ENCODE measurements at regions not wholly inside any gene's neighbourhood (a gene's known extent, or its start where the extent isn't known, plus 50 kb on each side); places are given as distances from the start of the nearest gene placed in this dataset.
"Not testable (repeated sequence)": the region's sequence is repeated elsewhere in the genome, so short reads cannot be mapped to it uniquely, and the experiment has no call there.

GRCh38 chr10:64170791-64171190 lies 649.6 kb downstream of the REEP3 start:
- no peak overlapping the region for H3K4me3 Mint-ChIP-seq
- peaks cover 0 to 9% of the 10 kb centered on the region in 2 donors for H3K9me3 Mint-ChIP-seq
- no peaks in the 10 kb centered on the region for H3K36me3 Mint-ChIP-seq (ENCODE audit: insufficient read depth in 2 of 2)
- no peak for DNase-seq
- no peak overlapping the region for H3K27ac Mint-ChIP-seq
- H3K27me3 Mint-ChIP-seq (ENCODE audit: low read depth), result no peaks in the 10 kb centered on the region
- ATAC-seq (replicated peaks in 1 of 2), result no peak
- H3K4me1 Mint-ChIP-seq (ENCODE audit: low read depth), result no peaks in the 10 kb centered on the region

DNA sequence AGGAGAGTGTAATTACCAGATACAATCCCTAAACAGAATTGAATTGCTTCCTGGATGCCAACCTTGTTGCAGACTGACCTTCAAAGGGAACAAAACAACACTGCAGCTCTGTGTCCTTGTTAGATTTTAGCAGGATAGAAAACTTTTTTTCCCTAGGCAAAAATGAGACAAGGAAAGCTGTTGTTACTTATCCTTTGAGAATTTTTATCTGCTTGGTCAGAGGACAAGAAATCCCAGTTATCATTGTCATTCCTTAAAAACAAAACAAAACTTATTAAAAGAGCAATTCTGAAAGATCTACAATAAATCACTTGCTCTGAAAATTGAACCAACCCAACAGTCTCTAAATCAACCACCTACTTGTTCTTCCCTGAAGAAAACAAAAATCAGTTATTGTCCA lies 652.6 kb downstream of the REEP3 start:
- Mint-ChIP-seq H3K27ac (no peak overlapping the region), H3K27me3 (ENCODE audit: low read depth) (no peaks in the 10 kb centered on the region), H3K36me3 (ENCODE audit: insufficient read depth in 2 of 2) (no peaks in the 10 kb centered on the region), H3K9me3 (peaks cover 0 to 5% of the 10 kb centered on the region in 2 donors), H3K4me3 (no peak overlapping the region), H3K4me1 (ENCODE audit: low read depth) (no peaks in the 10 kb centered on the region)
- no peak for ATAC-seq (replicated peaks in 1 of 2)
- DNase-seq, result no peak

DNA sequence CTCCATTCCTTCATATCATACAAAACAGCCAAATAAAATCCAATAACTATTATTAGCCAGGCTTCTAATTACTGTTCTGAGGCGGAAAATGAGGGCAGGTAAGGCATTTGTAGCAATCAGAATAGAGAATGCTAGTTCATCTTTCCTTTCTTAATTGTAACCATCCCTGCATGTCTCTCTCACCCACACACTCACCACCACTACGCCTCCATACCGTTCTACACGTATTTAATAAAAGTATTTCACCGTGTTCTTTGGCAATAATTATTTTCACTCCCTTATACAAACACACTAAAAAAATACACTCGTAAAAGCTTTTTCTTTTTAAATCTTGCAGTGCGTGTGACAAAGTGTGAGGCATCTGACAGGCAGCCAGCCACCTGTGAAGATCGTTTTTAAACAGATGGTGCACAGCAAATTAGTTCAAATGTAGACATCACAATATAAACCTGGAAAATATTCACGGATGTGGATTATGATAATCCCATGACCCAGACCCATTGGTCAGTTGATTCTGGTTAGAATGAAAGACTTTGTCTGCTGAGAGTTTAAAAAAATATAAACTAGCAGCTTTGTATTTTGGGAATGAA lies 653.6 kb downstream of the REEP3 start:
- Mint-ChIP-seq H3K4me3 (no peak overlapping the region), H3K4me1 (ENCODE audit: low read depth) (no peaks in the 10 kb centered on the region), H3K36me3 (ENCODE audit: insufficient read depth in 2 of 2) (no peaks in the 10 kb centered on the region), H3K9me3 (peaks cover 0 to 5% of the 10 kb centered on the region in 2 donors), H3K27me3 (ENCODE audit: low read depth) (no peaks in the 10 kb centered on the region), H3K27ac (no peak overlapping the region)
- DNase-seq (no peak), ATAC-seq (replicated peaks in 1 of 2) (no peak)

GRCh38 chr10:64175271-64175962 lies 654.2 kb downstream of the REEP3 start:
- Mint-ChIP-seq H3K36me3 (ENCODE audit: insufficient read depth in 2 of 2) (no peaks in the 10 kb centered on the region), H3K4me3 (no peak overlapping the region), H3K9me3 (peaks cover 0 to 5% of the 10 kb centered on the region in 2 donors), H3K27me3 (ENCODE audit: low read depth) (no peaks in the 10 kb centered on the region), H3K27ac (no peak overlapping the region), H3K4me1 (ENCODE audit: low read depth) (no peaks in the 10 kb centered on the region)
- DNase-seq (no peak), ATAC-seq (replicated peaks in 1 of 2) (no peak)

- Mint-ChIP-seq H3K4me1 (ENCODE audit: low read depth) (no peaks in the 10 kb centered on the region), H3K36me3 (ENCODE audit: insufficient read depth in 2 of 2) (no peaks in the 10 kb centered on the region), H3K27ac (no peak overlapping the region), H3K9me3 (peaks cover 2% of the 10 kb centered on the region in 2 donors), H3K4me3 (no peak overlapping the region), H3K27me3 (ENCODE audit: low read depth) (no peaks in the 10 kb centered on the region)
- DNase-seq, result no peak
- ATAC-seq (replicated peaks in 1 of 2), result no peak
Measured at GRCh38 chr10:64182671-64183070, 661.5 kb downstream of the REEP3 start.

GRCh38 chr10:64191286-64191685 lies 670.1 kb downstream of the REEP3 start:
- DNase-seq, result no peak
- Mint-ChIP-seq H3K27me3 (ENCODE audit: low read depth) (no peaks in the 10 kb centered on the region), H3K9me3 (peaks cover 2 to 5% of the 10 kb centered on the region in 2 donors), H3K4me1 (ENCODE audit: low read depth) (no peaks in the 10 kb centered on the region), H3K36me3 (ENCODE audit: insufficient read depth in 2 of 2) (no peaks in the 10 kb centered on the region), H3K27ac (no peak overlapping the region), H3K4me3 (no peak overlapping the region)
- ATAC-seq (replicated peaks in 1 of 2), result no peak

DNA sequence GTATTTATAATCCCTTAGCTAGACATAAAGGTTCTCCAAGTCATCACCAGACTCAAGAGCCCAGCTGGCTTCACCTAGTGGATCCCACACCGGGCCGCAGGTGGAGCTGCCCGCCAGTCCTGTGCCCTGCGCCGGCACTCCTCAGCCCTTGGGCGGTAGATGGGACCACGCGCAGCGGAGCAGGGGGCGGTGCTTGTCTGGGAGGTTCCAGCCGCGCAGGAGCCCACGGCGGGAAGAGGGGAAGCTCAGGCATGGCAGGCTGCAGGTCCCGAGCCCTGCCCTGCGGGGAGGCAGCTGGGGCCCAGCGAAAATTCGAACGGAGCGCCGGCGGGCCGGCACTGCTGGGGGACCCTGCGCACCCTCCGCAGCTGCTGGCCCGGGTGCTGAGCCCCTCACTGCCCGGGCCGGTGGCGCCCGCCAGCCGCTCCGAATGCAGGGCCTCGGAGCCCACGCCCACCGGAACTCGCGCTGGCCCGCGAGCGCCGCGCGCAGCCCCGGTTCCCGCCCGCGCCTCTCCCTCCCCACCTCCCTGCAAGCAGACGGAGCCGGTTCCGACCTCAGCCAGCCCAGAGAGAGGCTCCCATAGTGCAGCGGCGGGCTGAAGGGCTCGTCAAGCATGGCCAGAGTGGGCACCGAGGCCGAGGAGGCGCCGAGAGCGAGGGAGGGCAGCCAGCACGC lies 675.6 kb downstream of the REEP3 start:
- no peak overlapping the region for H3K4me3 Mint-ChIP-seq
- ATAC-seq (replicated peaks in 1 of 2) (no peak), DNase-seq (no peak)
- peaks cover 0 to 4% of the 10 kb centered on the region in 2 donors for H3K9me3 Mint-ChIP-seq
- no peaks in the 10 kb centered on the region for H3K36me3 Mint-ChIP-seq (ENCODE audit: insufficient read depth in 2 of 2)
- no peaks in the 10 kb centered on the region for H3K27me3 Mint-ChIP-seq (ENCODE audit: low read depth)
- no peaks in the 10 kb centered on the region for H3K4me1 Mint-ChIP-seq (ENCODE audit: low read depth)
- H3K27ac Mint-ChIP-seq, result no peak overlapping the region

DNA sequence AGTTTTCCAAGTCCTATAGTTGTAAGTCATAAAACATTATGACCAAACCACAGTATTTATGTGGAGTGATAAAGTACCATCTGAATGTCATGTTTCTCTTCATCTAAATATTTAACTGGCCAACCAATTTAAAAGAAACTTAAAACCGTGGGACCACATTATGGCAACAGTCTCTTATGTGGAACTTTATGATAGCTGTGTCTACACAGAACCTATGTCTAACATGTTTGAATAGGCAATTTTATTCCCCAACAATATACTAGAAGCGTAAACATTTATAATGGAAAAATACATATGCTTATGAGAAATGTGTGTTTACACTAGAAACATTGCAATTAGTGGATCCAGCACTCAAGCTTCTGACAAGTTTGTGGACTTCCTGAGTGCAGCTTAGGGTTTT lies 680.7 kb downstream of the REEP3 start:
- H3K4me3 Mint-ChIP-seq, result no peak overlapping the region

GRCh38 chr10:64204504-64204903 lies 683.3 kb downstream of the REEP3 start:
- ATAC-seq (replicated peaks in 1 of 2); H3K4me3 Mint-ChIP-seq; H3K4me1 Mint-ChIP-seq (ENCODE audit: low read depth); H3K9me3 Mint-ChIP-seq; DNase-seq; H3K36me3 Mint-ChIP-seq (ENCODE audit: insufficient read depth in 2 of 2); H3K27me3 Mint-ChIP-seq (ENCODE audit: low read depth); H3K27ac Mint-ChIP-seq: not testable (repeated sequence)

More for the DNA sequence above, 680.7 kb downstream of the REEP3 start:
- ATAC-seq (replicated peaks in 1 of 2) (no peak), DNase-seq (no peak)
- H3K9me3 Mint-ChIP-seq, result peaks cover 6 to 7% of the 10 kb centered on the region in 2 donors
- no peaks in the 10 kb centered on the region for H3K27me3 Mint-ChIP-seq (ENCODE audit: low read depth)
- H3K4me1 Mint-ChIP-seq (ENCODE audit: low read depth), result no peaks in the 10 kb centered on the region
- H3K36me3 Mint-ChIP-seq (ENCODE audit: insufficient read depth in 2 of 2), result no peaks in the 10 kb centered on the region
- no peak overlapping the region for H3K27ac Mint-ChIP-seq

GRCh38 chr10:64206409-64206808 lies 685.2 kb downstream of the REEP3 start:
- Mint-ChIP-seq H3K4me1 (ENCODE audit: low read depth) (no peaks in the 10 kb centered on the region), H3K36me3 (ENCODE audit: insufficient read depth in 2 of 2) (no peaks in the 10 kb centered on the region), H3K27ac (no peak overlapping the region), H3K27me3 (ENCODE audit: low read depth) (no peaks in the 10 kb centered on the region), H3K9me3 (peaks cover 4 to 9% of the 10 kb centered on the region in 2 donors), H3K4me3 (no peak overlapping the region)
- DNase-seq (no peak), ATAC-seq (replicated peaks in 1 of 2) (no peak)

DNA sequence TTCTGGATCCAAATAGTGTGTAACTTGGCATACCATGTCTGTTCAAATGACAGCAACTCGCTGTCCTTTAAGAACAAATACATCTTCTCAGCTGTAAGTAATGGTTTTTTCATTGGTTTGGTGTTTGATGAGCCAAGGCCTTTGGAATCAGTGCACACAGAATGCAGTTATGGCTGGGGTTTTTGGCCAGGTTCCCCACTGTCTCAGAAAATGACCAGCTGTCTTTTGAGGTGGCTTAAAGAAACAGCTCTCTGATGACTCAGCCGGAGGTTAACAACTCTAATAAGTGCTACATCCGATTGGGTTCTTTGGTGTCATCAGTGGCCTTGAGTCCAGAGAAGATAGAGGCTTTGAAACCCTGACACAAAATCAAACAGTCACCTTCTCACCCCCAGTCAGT lies 688.4 kb downstream of the REEP3 start:
- Mint-ChIP-seq H3K9me3 (peaks cover 2 to 6% of the 10 kb centered on the region in 2 donors), H3K27ac (no peak overlapping the region), H3K36me3 (ENCODE audit: insufficient read depth in 2 of 2) (no peaks in the 10 kb centered on the region), H3K27me3 (ENCODE audit: low read depth) (no peaks in the 10 kb centered on the region), H3K4me3 (no peak overlapping the region), H3K4me1 (ENCODE audit: low read depth) (no peaks in the 10 kb centered on the region)
- DNase-seq (no peak), ATAC-seq (replicated peaks in 1 of 2) (no peak)

DNA sequence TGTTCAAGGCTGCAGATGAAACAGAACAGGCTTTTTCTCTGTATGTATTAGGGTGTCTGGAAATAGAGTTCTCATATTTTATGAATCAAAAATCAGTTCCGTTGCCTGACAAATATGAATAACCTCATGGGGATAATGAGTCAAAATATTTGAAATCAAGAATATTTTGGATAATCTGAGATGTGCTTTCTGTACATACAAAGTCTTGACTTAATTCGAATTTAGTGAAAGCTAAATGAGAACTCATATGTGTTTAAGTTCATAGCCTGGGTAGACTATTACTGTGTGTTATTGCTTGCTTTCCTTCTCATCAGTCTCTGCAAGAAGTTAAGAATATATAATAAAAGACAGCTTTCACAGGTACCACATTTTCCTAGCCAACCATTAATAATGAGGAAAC lies 689.0 kb downstream of the REEP3 start:
- no peak for DNase-seq
- peaks cover 2 to 4% of the 10 kb centered on the region in 2 donors for H3K9me3 Mint-ChIP-seq
- ATAC-seq (replicated peaks in 1 of 2), result no peak
- H3K4me1 Mint-ChIP-seq (ENCODE audit: low read depth), result no peaks in the 10 kb centered on the region
- no peak overlapping the region for H3K27ac Mint-ChIP-seq
- no peaks in the 10 kb centered on the region for H3K27me3 Mint-ChIP-seq (ENCODE audit: low read depth)
- H3K4me3 Mint-ChIP-seq, result no peak overlapping the region
- no peaks in the 10 kb centered on the region for H3K36me3 Mint-ChIP-seq (ENCODE audit: insufficient read depth in 2 of 2)

- Mint-ChIP-seq H3K9me3 (peaks cover 2 to 4% of the 10 kb centered on the region in 2 donors), H3K4me1 (ENCODE audit: low read depth) (no peaks in the 10 kb centered on the region), H3K27me3 (ENCODE audit: low read depth) (no peaks in the 10 kb centered on the region), H3K27ac (no peak overlapping the region), H3K4me3 (no peak overlapping the region), H3K36me3 (ENCODE audit: insufficient read depth in 2 of 2) (no peaks in the 10 kb centered on the region)
- ATAC-seq (replicated peaks in 1 of 2) (no peak), DNase-seq (no peak)
Measured at GRCh38 chr10:64211466-64211865, 690.3 kb downstream of the REEP3 start.
